HepG2 (cell line): ENCODE measurements at regions not wholly inside any gene's neighbourhood (a gene's known extent, or its start where the extent isn't known, plus 50 kb on each side); places are given as distances from the start of the nearest gene placed in this dataset.

Experiments
- AHR ChIP-seq: IDR thresholded peaks from 2 replicates; pipeline ENCODE4 v1.6.1; 2018; ENCODE audit warnings: missing genetic modification reagents, missing compliant biosample characterization
- ATF5 ChIP-seq: sonication (generic); formaldehyde crosslinking; IDR thresholded peaks from 2 replicates; pipeline ENCODE4 v1.4.0; 2020; ENCODE audit warnings: mild to moderate bottlenecking, low read depth, missing genetic modification reagents
- CAMTA2 ChIP-seq: sonication (generic); formaldehyde crosslinking; IDR thresholded peaks from 2 replicates; pipeline ENCODE4 v1.4.0; 2020; ENCODE audit warnings: mild to moderate bottlenecking, missing genetic modification reagents, borderline replicate concordance
- ELF1 ChIP-seq: sonication (generic); formaldehyde crosslinking; IDR thresholded peaks from 2 replicates; pipeline ENCODE4 v1.4.0; 2020; ENCODE audit warnings: missing genetic modification reagents
- FOXP4 ChIP-seq: sonication (generic); formaldehyde crosslinking; IDR thresholded peaks from 2 replicates; pipeline ENCODE4 v1.4.0; 2020; ENCODE audit warnings: missing genetic modification reagents
- HDAC6 ChIP-seq: fragments of 200-600 bp; sonication (generic); IDR thresholded peaks from 2 replicates; pipeline ENCODE4 v1.7.0; 2017; ENCODE audit warnings: mild to moderate bottlenecking, antibody characterized with exemption, low read length, low read depth
- MBD4 ChIP-seq: IDR thresholded peaks from 2 replicates; pipeline ENCODE4 v1.6.1; 2012; ENCODE audit warnings: low read length, inconsistent platforms, borderline replicate concordance
- ZMYM2 ChIP-seq: sonication (generic); formaldehyde crosslinking; IDR thresholded peaks from 2 replicates; pipeline ENCODE4 v1.8.0; 2022; ENCODE audit warnings: mild to moderate bottlenecking, missing genetic modification reagents
- ZNF10 ChIP-seq: sonication (generic); formaldehyde crosslinking; IDR thresholded peaks from 2 replicates; pipeline ENCODE4 v1.4.0; 2020; ENCODE audit warnings: mild to moderate bottlenecking, low read depth, missing genetic modification reagents, borderline replicate concordance
- ZNF136 ChIP-seq: sonication (generic); formaldehyde crosslinking; IDR thresholded peaks from 2 replicates; pipeline ENCODE4 v1.8.1; 2022; ENCODE audit warnings: low read depth, mild to moderate bottlenecking, moderate library complexity, missing genetic modification reagents
- ZNF383 ChIP-seq: sonication (generic); formaldehyde crosslinking; IDR thresholded peaks from 2 replicates; pipeline ENCODE4 v1.4.0; 2020; ENCODE audit warnings: missing genetic modification reagents, mild to moderate bottlenecking, borderline replicate concordance
- ZNF530 ChIP-seq: sonication (generic); formaldehyde crosslinking; IDR thresholded peaks from 2 replicates; pipeline ENCODE4 v1.5.0; 2020; ENCODE audit warnings: low read depth, mild to moderate bottlenecking, missing genetic modification reagents
- ZNF550 ChIP-seq: sonication (generic); formaldehyde crosslinking; IDR thresholded peaks from 2 replicates; pipeline ENCODE4 v1.4.0; 2020; ENCODE audit warnings: mild to moderate bottlenecking, missing genetic modification reagents, borderline replicate concordance
- ZNF768 ChIP-seq: sonication (generic); formaldehyde crosslinking; IDR thresholded peaks from 2 replicates; pipeline ENCODE4 v1.4.0; 2020; ENCODE audit warnings: missing genetic modification reagents
- TF ChIP-seq, protein P1 (sequence below): sonication (generic); formaldehyde crosslinking; IDR thresholded peaks from 2 replicates; pipeline ENCODE4; 2020; ENCODE audit warnings: missing genetic modification reagents, mild to moderate bottlenecking, borderline replicate concordance
- TF ChIP-seq, protein P2 (sequence below): IDR thresholded peaks from 2 replicates; pipeline ENCODE4 v1.6.1; 2016; ENCODE audit warnings: missing compliant biosample characterization, missing genetic modification reagents, borderline replicate concordance
- TF ChIP-seq, protein P3 (sequence below): sonication (generic); formaldehyde crosslinking; IDR thresholded peaks from 2 replicates; pipeline ENCODE4 v1.4.0; 2020; ENCODE audit warnings: missing genetic modification reagents, low read depth, mild to moderate bottlenecking, borderline replicate concordance
- TF ChIP-seq, protein P4 (sequence below): sonication (generic); formaldehyde crosslinking; IDR thresholded peaks from 2 replicates; pipeline ENCODE4 v1.5.0; 2020; ENCODE audit warnings: missing genetic modification reagents

GRCh38 chr6:28673787-28674671 lies 148.3 kb downstream of the GPX5 start (continued):
- TF ChIP-seq, protein P1, sequence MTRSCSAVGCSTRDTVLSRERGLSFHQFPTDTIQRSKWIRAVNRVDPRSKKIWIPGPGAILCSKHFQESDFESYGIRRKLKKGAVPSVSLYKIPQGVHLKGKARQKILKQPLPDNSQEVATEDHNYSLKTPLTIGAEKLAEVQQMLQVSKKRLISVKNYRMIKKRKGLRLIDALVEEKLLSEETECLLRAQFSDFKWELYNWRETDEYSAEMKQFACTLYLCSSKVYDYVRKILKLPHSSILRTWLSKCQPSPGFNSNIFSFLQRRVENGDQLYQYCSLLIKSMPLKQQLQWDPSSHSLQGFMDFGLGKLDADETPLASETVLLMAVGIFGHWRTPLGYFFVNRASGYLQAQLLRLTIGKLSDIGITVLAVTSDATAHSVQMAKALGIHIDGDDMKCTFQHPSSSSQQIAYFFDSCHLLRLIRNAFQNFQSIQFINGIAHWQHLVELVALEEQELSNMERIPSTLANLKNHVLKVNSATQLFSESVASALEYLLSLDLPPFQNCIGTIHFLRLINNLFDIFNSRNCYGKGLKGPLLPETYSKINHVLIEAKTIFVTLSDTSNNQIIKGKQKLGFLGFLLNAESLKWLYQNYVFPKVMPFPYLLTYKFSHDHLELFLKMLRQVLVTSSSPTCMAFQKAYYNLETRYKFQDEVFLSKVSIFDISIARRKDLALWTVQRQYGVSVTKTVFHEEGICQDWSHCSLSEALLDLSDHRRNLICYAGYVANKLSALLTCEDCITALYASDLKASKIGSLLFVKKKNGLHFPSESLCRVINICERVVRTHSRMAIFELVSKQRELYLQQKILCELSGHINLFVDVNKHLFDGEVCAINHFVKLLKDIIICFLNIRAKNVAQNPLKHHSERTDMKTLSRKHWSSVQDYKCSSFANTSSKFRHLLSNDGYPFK (CRISPR knock-in tag): no peak
- TF ChIP-seq ZNF383 (no peak), MBD4 (0 out of 2 replicates have a peak, but pooled peaks have one; percentile 40), ZMYM2 (CRISPR knock-in tag) (peak; percentile 78; the same call in 1 of the 2 replicates), ZNF550 (CRISPR knock-in tag) (no peak), ATF5 (no peak), AHR (CRISPR knock-in tag) (no peak), ZNF530 (no peak), CAMTA2 (CRISPR knock-in tag) (no peak), FOXP4 (CRISPR knock-in tag) (0 out of 2 replicates have a peak, but pooled peaks have one; percentile 45), ELF1 (CRISPR knock-in tag) (no peak), ZNF136 (CRISPR knock-in tag) (no peak), ZNF10 (CRISPR knock-in tag) (no peak), HDAC6 (no peak), ZNF768 (no peak)
- TF ChIP-seq, protein P2, sequence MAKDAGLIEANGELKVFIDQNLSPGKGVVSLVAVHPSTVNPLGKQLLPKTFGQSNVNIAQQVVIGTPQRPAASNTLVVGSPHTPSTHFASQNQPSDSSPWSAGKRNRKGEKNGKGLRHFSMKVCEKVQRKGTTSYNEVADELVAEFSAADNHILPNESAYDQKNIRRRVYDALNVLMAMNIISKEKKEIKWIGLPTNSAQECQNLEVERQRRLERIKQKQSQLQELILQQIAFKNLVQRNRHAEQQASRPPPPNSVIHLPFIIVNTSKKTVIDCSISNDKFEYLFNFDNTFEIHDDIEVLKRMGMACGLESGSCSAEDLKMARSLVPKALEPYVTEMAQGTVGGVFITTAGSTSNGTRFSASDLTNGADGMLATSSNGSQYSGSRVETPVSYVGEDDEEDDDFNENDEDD: peak; percentile 13; the same call in 1 of the 2 replicates
- TF ChIP-seq, protein P3, sequence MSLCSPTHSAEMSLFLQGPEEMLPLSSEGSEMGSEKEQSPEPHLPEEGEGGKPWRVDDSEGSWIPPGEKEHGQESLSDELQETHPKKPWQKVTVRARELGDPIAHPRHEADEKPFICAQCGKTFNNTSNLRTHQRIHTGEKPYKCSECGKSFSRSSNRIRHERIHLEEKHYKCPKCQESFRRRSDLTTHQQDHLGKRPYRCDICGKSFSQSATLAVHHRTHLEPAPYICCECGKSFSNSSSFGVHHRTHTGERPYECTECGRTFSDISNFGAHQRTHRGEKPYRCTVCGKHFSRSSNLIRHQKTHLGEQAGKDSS (CRISPR knock-in tag): no peak
- TF ChIP-seq, protein P4, sequence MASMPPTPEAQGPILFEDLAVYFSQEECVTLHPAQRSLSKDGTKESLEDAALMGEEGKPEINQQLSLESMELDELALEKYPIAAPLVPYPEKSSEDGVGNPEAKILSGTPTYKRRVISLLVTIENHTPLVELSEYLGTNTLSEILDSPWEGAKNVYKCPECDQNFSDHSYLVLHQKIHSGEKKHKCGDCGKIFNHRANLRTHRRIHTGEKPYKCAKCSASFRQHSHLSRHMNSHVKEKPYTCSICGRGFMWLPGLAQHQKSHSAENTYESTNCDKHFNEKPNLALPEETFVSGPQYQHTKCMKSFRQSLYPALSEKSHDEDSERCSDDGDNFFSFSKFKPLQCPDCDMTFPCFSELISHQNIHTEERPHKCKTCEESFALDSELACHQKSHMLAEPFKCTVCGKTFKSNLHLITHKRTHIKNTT (CRISPR knock-in tag): no peak
